Gastrocnemius medialis (tissue), 4 donors: ENCODE measurements at regions not wholly inside any gene's neighbourhood (a gene's known extent, or its start where the extent isn't known, plus 50 kb on each side); places are given as distances from the start of the nearest gene placed in this dataset.

Experiments used
- CTCF ChIP-seq, 5 experiments: fragments of 450-650 bp in 3 of 5; fragments of 200-600 bp in 2 of 5; sonication (generic) in 2 of 5; IDR thresholded peaks in 4 of 5; conservative IDR thresholded peaks in 1 of 5; 1 replicate in 4 of 5; 2 replicates in 1 of 5; pipeline ENCODE4 v1.5.1; 2016 to 2019; ENCODE audit warnings: antibody characterized with exemption in 5 of 5, mild to moderate bottlenecking in 3 of 5, moderate library complexity in 3 of 5
- POLR2A ChIP-seq, 2 donors: fragments of 450-650 bp; IDR thresholded peaks; one replicate each; pipeline ENCODE4 v1.6.1; 2017; ENCODE audit warnings: antibody characterized with exemption in 2 of 2, mild to moderate bottlenecking in 2 of 2, moderate library complexity in 2 of 2

DNA sequence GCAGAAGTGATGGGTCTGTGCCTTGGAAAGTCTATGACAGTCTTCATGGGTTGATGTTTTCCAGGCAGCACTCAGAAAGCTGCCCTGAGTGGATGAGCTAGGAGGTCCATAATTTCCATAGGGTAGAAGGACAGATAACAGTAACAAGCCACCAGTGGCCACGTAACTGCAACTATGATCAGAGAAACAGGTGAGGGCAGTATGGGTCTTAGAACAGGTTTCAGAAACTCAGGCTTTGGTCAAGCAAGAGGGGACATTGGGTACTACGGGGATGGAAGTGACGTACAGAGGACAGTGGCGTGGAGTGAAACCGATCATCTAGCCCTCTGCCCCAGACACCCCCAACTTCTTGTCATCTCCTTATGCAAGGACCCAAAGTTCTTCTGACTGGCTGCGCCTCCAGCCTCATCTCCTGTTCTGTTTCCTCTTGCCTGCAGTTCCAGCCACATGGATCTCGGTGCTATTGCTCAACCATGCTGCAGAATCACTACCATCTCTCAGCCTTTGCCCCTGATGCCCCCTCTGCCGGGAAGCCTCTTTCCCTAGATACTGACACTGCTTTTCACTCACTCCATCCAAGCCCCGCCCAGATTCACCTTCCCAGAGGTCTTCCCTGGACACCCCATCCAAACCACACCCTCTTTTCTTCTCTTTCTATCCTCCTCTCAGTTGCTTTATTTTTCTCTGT is 123.4 kb downstream of the MFAP3L start:
- TF ChIP-seq CTCF (IDR thresholded peaks at IDR 0.05 in 4 of 5, conservative IDR thresholded peaks at IDR 0.05 in 1 of 5) (peak in 2 of 5 experiments; percentile 15 to 25), POLR2A (IDR thresholded peaks at IDR 0.05) (no peak)
